Ovary (tissue), 7 donors: ENCODE measurements at regions not wholly inside any gene's neighbourhood (a gene's known extent, or its start where the extent isn't known, plus 50 kb on each side); places are given as distances from the start of the nearest gene placed in this dataset.

ENCODE experiments used
- DNase-seq, 5 donors: peaks; one replicate each; pipeline ENCODE4 v3.0.0-alpha.2; 2019 to 2020
- H3K27ac ChIP-seq, 2 donors: fragments of 200-600 bp; one replicate each; pipeline versions ENCODE4 v1.5.1 to v1.8.0; 2019 to 2022
- H3K27me3 ChIP-seq: fragments of 200-600 bp; one replicate; pipeline ENCODE4 v1.8.0; 2022
- H3K36me3 ChIP-seq: fragments of 200-600 bp; sonication (generic); one replicate; pipeline ENCODE4 v1.5.1; 2019
- H3K4me1 ChIP-seq: one replicate; pipeline ENCODE4 v1.8.1; 2013; ENCODE audit warnings: mild to moderate bottlenecking, moderate library complexity; ENCODE audit not compliant: insufficient read depth
- H3K4me3 ChIP-seq: fragments of 200-600 bp; sonication (generic); one replicate; pipeline ENCODE4 v1.5.1; 2017
- H3K9me3 ChIP-seq, 2 donors: fragments of 200-600 bp in 1 of 2; sonication (generic) in 1 of 2; one replicate each; pipeline versions ENCODE4 v1.5.1 to v1.8.1; 2013 to 2019; ENCODE audit warnings: mild to moderate bottlenecking in 1 of 2, moderate library complexity in 1 of 2
- EP300 ChIP-seq: sonication (generic); formaldehyde crosslinking; IDR thresholded peaks from one replicate; pipeline ENCODE4 v1.6.1; 2017; ENCODE audit warnings: antibody characterized with exemption
- POLR2A ChIP-seq: fragments of 450-650 bp; IDR thresholded peaks from one replicate; pipeline ENCODE4 v1.6.1; 2017; ENCODE audit warnings: antibody characterized with exemption, mild to moderate bottlenecking, moderate library complexity
- WGBS, 3 donors: extraction: QIAGEN DNeasy Blood & Tissue Kit in 1 of 3; methylation state at CpG; one replicate each; pipeline versions ENCODE4 v1.1.5 to v1.1.7; 2013 to 2017; 5-methylcytosine and 5-hydroxymethylcytosine counted together
- intact Hi-C, 4 donors: fragments of 100-400 bp; cut with DNase I; formaldehyde crosslinking; loops; one replicate each; pipeline versions ENCODE4 v1.11.0 to v1.15.1; 2022 to 2023
- TF ChIP-seq, protein P1 (sequence below), 3 donors: fragments of 450-650 bp in 2 of 3; fragments of 200-600 bp in 1 of 3; IDR thresholded peaks; one replicate each; pipeline versions ENCODE4 v1.5.1 to v1.8.0; 2016 to 2022; ENCODE audit warnings: antibody characterized with exemption in 3 of 3, mild to moderate bottlenecking in 1 of 3
- donor health status: DM: no; HTN: no; CAD: no; lungs with moderate emphysema.
- donor health status: DM: no; HTN: no; CAD: no.
- donor health status: Bipolar disorder and iron deficiency.
- donor health status: DM: no; HTN: no; CAD: no.
- donor health status: DM: yes; HTN: yes; CAD: no.

- WGBS, 3 donors = 15 to 31% (median 19%) methylated on average over 1 of the region's 1 CpG
- DNase-seq = no peak
- H3K27me3 ChIP-seq = no peaks in the 10 kb centered on the region
- no peak overlapping the region for H3K27ac ChIP-seq
- H3K36me3 ChIP-seq = no peaks in the 10 kb centered on the region
- H3K4me1 ChIP-seq = no peaks in the 10 kb centered on the region
- TF ChIP-seq, protein P1, sequence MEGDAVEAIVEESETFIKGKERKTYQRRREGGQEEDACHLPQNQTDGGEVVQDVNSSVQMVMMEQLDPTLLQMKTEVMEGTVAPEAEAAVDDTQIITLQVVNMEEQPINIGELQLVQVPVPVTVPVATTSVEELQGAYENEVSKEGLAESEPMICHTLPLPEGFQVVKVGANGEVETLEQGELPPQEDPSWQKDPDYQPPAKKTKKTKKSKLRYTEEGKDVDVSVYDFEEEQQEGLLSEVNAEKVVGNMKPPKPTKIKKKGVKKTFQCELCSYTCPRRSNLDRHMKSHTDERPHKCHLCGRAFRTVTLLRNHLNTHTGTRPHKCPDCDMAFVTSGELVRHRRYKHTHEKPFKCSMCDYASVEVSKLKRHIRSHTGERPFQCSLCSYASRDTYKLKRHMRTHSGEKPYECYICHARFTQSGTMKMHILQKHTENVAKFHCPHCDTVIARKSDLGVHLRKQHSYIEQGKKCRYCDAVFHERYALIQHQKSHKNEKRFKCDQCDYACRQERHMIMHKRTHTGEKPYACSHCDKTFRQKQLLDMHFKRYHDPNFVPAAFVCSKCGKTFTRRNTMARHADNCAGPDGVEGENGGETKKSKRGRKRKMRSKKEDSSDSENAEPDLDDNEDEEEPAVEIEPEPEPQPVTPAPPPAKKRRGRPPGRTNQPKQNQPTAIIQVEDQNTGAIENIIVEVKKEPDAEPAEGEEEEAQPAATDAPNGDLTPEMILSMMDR (IDR thresholded peaks at IDR 0.05) = no peak
- no peak for TF ChIP-seq EP300
- no peak for TF ChIP-seq POLR2A
- intact Hi-C loops = no loop called here
- no peak overlapping the region for H3K4me3 ChIP-seq
- H3K9me3 ChIP-seq = no peaks in the 10 kb centered on the region
Observed at GRCh38 chr9:6098431-6098830, 83.0 kb upstream of the RANBP6 start.

DNA sequence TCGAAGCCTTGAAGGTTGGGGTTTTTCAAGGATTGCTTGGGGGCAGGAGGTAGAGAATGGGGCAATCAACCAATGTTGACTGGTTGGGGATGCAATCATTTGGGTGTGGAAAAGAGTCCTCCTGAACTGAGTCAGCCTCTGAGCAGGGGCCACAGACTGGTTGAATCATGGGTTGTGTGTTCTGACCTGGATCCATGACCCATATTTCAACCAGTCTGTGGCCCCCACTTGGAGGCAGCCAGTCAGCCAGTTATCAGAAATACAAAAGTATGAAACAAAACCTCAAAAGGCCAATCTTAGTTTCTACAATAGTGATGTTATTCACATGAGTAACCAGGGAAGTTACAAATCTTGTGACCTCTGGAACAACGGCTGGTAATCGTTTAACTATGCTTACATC, 81.4 kb upstream of the RANBP6 start:
- TF ChIP-seq POLR2A (no peak), EP300 (no peak)
- TF ChIP-seq, protein P1 (IDR thresholded peaks at IDR 0.05) = no peak
- H3K27ac ChIP-seq = no peak overlapping the region
- intact Hi-C loops = no loop called here
- DNase-seq = no peak
- H3K9me3 ChIP-seq = no peaks in the 10 kb centered on the region
- no peaks in the 10 kb centered on the region for H3K27me3 ChIP-seq
- no peaks in the 10 kb centered on the region for H3K36me3 ChIP-seq
- 61 to 85% (median 82%) methylated on average over 3 of the region's 3 CpGs for WGBS, 3 donors
- no peak overlapping the region for H3K4me3 ChIP-seq
- no peaks in the 10 kb centered on the region for H3K4me1 ChIP-seq

DNA sequence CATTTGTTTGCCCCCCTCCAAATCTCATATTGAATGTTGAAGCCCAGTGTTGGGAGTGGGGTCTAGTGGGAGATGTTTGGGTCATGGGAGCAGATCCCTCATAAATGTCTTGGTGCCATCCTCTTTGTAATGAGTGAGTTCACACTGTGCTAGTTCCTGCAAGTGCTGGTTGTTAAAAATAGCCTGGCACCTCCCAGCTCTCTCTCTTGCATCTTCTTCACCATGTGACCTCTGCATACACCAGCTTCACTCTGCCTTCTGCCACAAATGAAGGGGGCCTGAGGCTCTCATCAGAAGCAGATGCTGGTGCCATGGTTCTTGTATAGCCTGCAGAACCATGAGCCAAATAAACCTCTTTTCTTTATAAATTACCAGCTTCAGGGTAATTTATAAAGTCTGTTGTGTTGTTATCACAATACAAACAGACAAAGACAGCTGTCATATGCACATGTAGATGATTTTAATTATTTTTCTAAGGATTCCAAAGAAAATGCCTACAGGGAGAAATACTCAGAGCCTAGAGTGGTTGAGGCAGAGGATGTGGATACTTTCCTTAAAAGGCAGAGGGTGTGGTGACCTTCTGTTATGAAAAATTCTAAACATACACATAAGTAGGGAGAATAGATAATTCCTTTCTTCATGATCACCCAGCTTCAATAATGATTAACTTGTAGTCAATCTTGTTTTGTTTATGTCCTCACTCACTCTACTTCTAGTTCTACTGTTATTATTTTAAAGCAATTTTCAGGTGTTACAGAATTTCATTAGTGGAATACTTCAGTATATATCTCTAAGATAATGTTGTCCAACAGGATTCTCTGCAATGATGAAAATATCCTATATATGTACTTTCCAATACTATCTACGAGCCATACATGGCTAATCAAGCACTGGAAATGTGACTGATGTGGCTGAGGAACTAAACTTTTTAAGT, 75.1 kb upstream of the RANBP6 start:
- WGBS, 3 donors = 78 to 90% (median 85%) methylated on average over 1 of the region's 1 CpG
- Histone ChIP-seq H3K36me3 (no peaks in the 10 kb centered on the region), H3K9me3 (no peaks in the 10 kb centered on the region), H3K27me3 (no peaks in the 10 kb centered on the region), H3K4me3 (no peak overlapping the region), H3K27ac (no peak overlapping the region), H3K4me1 (no peaks in the 10 kb centered on the region)
- no peak for DNase-seq
- no peak for TF ChIP-seq POLR2A
- no peak for TF ChIP-seq EP300
- TF ChIP-seq, protein P1 (IDR thresholded peaks at IDR 0.05) = no peak
- intact Hi-C loops = no loop called here

GRCh38 chr9:6089300-6089699, 73.9 kb upstream of the RANBP6 start:
- whole genome bisulfite sequencing, 3 donors = 80 to 90% (median 89%) methylated on average over 1 of the region's 1 CpG
- Histone ChIP-seq H3K27me3 (no peaks in the 10 kb centered on the region), H3K4me1 (no peaks in the 10 kb centered on the region), H3K4me3 (no peak overlapping the region), H3K27ac (no peak overlapping the region), H3K36me3 (no peaks in the 10 kb centered on the region), H3K9me3 (no peaks in the 10 kb centered on the region)
- no peak for DNase-seq
- intact Hi-C loops = no loop called here
- TF ChIP-seq POLR2A (no peak), EP300 (no peak)
- TF ChIP-seq, protein P1 (IDR thresholded peaks at IDR 0.05) = no peak
